A673 (cell line): ENCODE measurements at regions not wholly inside any gene's neighbourhood (a gene's known extent, or its start where the extent isn't known, plus 50 kb on each side); places are given as distances from the start of the nearest gene placed in this dataset.

ENCODE experiments used
- EZH2 ChIP-seq: fragments of 200-600 bp; sonication (generic); IDR thresholded peaks from 2 replicates; pipeline ENCODE4 v1.6.1; 2017; ENCODE audit warnings: borderline replicate concordance, low read depth, mild to moderate bottlenecking, mixed read lengths, antibody characterized with exemption, low read length; ENCODE audit not compliant: poor library complexity, severe bottlenecking
- TF ChIP-seq, protein P1 (sequence below): fragments of 300-800, 200-600 bp; sonication (generic); conservative IDR thresholded peaks from 2 replicates; pipeline ENCODE4 v1.5.1; 2017; ENCODE audit warnings: low read depth, mild to moderate bottlenecking, antibody characterized with exemption, low read length, moderate library complexity, mixed read lengths

GRCh38 chr13:40176242-40176641 is 490.2 kb downstream of the FOXO1 start:
- TF ChIP-seq, protein P1, sequence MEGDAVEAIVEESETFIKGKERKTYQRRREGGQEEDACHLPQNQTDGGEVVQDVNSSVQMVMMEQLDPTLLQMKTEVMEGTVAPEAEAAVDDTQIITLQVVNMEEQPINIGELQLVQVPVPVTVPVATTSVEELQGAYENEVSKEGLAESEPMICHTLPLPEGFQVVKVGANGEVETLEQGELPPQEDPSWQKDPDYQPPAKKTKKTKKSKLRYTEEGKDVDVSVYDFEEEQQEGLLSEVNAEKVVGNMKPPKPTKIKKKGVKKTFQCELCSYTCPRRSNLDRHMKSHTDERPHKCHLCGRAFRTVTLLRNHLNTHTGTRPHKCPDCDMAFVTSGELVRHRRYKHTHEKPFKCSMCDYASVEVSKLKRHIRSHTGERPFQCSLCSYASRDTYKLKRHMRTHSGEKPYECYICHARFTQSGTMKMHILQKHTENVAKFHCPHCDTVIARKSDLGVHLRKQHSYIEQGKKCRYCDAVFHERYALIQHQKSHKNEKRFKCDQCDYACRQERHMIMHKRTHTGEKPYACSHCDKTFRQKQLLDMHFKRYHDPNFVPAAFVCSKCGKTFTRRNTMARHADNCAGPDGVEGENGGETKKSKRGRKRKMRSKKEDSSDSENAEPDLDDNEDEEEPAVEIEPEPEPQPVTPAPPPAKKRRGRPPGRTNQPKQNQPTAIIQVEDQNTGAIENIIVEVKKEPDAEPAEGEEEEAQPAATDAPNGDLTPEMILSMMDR, result no peak
- TF ChIP-seq EZH2, result no peak
